Endometrial microvascular endothelial cells (primary cell): ENCODE measurements at regions not wholly inside any gene's neighbourhood (a gene's known extent, or its start where the extent isn't known, plus 50 kb on each side); places are given as distances from the start of the nearest gene placed in this dataset.

ENCODE experiments used
- in situ Hi-C: cut with HindIII; loops from 2 replicates; pipeline ENCODE4 v1.10.0; 2017; ENCODE audit warnings: low sequenced_read_pairs, low pct_unique_long_range_greater_than_20kb; ENCODE audit errors: inconsistent ontology term

GRCh38 chr14:100670017-100670752 is 56.5 kb upstream of the DLK1 start:
- in situ Hi-C loops: loop anchor here (25.0 kb wide), 1 partner anchor 258 kb away; no protein-coding TSS in a partner anchor

- in situ Hi-C loops: loop anchor here (25.0 kb wide), 1 partner anchor 258 kb away; no protein-coding TSS in a partner anchor
Measured at GRCh38 chr14:100670753-100671049, 56.0 kb upstream of the DLK1 start.

- in situ Hi-C loops: loop anchor here (25.0 kb wide), 1 partner anchor 259 kb away; no protein-coding TSS in a partner anchor
Measured at GRCh38 chr14:100671386-100671901, 55.2 kb upstream of the DLK1 start.

- in situ Hi-C loops: loop anchor here (25.0 kb wide), 1 partner anchor 260 kb away; no protein-coding TSS in a partner anchor
Measured at GRCh38 chr14:100671906-100672305, 54.8 kb upstream of the DLK1 start.

DNA sequence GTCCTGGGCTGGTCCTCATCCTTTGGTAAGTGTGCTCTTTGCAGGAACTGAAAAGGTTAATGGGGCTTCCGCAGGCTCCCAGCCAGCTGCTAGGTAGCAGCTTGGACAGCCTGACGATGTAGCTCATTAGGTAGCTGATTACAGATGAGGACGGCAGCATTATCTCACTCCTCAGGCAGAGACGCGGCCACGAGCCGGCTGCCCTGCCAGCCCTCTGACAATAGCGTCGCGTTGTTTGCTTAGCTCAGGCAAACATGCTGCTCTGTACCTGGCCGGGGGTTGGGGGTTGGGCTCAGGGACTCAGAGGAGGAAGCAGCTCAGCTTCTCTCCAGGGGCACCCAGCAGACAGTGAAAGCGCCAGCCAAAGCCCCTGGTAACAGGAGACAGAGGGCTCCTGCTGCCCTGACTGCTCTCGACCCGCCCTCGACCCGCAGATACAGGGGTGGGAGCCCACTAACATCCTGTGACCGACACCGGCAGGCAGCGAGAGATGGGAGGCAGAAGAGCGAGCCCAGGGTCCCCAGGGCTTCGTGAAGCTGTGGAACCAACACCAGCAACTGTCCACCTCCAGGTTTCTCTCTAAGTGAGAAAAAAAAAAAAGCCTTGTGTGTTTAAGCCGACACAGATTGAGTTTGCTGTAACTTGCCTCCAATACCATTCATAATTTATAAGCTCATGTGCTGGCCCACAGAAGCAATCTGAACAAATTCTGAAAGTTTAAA is 53.4 kb upstream of the DLK1 start:
- in situ Hi-C loops: loop anchor here (25.0 kb wide), 1 partner anchor 261 kb away; no protein-coding TSS in a partner anchor

DNA sequence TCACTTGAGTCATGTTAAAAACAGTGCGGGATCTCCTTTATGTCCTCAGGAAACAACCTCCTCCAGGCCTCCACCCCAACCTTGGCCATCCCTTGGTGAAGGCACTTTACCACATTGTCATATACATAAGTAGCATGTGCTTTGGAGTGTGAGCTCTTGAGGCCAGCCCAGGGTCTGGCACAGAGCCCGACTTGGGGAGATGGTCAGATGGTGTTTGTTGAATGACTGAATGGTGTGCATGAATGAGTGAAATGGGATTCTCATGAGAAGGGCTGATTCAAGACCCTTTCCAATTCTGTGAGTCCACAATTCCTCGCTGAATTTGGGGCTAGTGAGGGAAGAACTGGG is 52.9 kb upstream of the DLK1 start:
- in situ Hi-C loops: loop anchor here (25.0 kb wide), 1 partner anchor 261 kb away; no protein-coding TSS in a partner anchor

GRCh38 chr14:100674428-100674827 is 52.3 kb upstream of the DLK1 start:
- in situ Hi-C loops: loop anchor here (25.0 kb wide), 1 partner anchor 262 kb away; no protein-coding TSS in a partner anchor

DNA sequence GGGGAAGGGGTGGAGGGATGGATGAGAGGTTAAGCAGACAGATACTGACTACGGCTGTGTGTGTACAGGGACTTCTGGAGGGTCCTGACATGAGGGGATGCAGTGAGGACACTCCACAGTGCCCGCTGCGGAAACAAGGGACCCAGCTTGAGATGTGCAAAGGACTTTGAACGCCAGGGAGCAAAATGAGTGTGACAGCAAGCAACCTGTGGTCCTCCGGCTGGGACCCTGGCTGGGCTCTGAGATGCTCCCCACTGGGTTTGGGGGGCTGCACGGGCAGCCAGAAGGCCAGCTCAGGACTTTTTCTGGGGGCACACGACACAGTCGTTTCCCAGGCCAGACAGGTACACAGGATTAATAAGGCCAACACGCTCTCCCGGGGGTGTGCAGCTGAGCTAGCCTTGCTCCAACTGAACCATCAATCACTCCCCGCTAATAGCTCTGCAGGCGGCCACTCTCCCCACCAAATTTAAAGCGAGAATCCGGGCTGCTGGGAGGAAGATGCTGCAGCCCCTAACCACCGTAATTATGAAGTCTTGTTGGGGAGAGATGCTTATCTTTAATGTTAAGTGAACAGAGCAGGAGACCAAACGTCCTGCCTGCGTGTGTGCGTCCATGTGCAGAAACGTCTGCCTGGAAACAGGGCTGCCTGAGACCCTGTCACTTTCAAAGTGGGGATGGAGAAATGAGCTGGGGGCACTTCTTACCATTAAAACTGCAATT is 51.6 kb upstream of the DLK1 start:
- in situ Hi-C loops: loop anchor here (25.0 kb wide), 1 partner anchor 263 kb away; no protein-coding TSS in a partner anchor

GRCh38 chr14:100675699-100676684 is 50.7 kb upstream of the DLK1 start:
- in situ Hi-C loops: no loop called here
